Heart right ventricle (tissue), 16 donors: ENCODE measurements at regions not wholly inside any gene's neighbourhood (a gene's known extent, or its start where the extent isn't known, plus 50 kb on each side); places are given as distances from the start of the nearest gene placed in this dataset.

Experiments
- ATAC-seq, 8 donors: fragments of 200-7000 bp; cut with Tn5 transposase; one replicate each; pipeline ENCODE4 v1.9.1; 2020; ENCODE audit warnings: mild to moderate bottlenecking in 8 of 8, moderate library complexity in 8 of 8, moderate number of reproducible peaks in 1 of 8
- DNase-seq, 2 donors: peaks; one replicate each; pipeline ENCODE4 v3.0.0-alpha.2; 2020
- H3K27ac ChIP-seq, 10 donors: fragments of 200-600 bp; sonication (generic) in 2 of 10; one replicate each; pipeline versions ENCODE4 v1.5.0 to v1.8.0; 2020 to 2022; ENCODE audit warnings: mild to moderate bottlenecking in 3 of 10
- H3K27me3 ChIP-seq, 7 donors: fragments of 200-600 bp; one replicate each; pipeline ENCODE4 v1.8.0; 2021 to 2022; ENCODE audit warnings: mild to moderate bottlenecking in 2 of 7
- H3K36me3 ChIP-seq, 9 donors: fragments of 200-600 bp; sonication (generic) in 1 of 9; one replicate each; pipeline versions ENCODE4 v1.5.0 to v1.8.0; 2020 to 2022; ENCODE audit warnings: mild to moderate bottlenecking in 2 of 9
- H3K4me1 ChIP-seq, 9 donors: fragments of 200-600 bp; sonication (generic) in 1 of 9; one replicate each; pipeline versions ENCODE4 v1.5.0 to v1.8.0; 2020 to 2022; ENCODE audit warnings: mild to moderate bottlenecking in 4 of 9
- H3K4me3 ChIP-seq, 10 donors: fragments of 200-600 bp; sonication (generic) in 2 of 10; one replicate each; pipeline versions ENCODE4 v1.5.0 to v1.8.0; 2020 to 2022; ENCODE audit warnings: mild to moderate bottlenecking in 7 of 10, moderate library complexity in 2 of 10
- H3K9me3 ChIP-seq, 11 donors: fragments of 200-600 bp in 10 of 11; sonication (generic) in 2 of 11; one replicate each; pipeline versions ENCODE4 v1.5.0 to v1.8.0; 2013 to 2022; ENCODE audit warnings: mild to moderate bottlenecking in 2 of 11, control low read depth in 1 of 11, moderate library complexity in 1 of 11
- WGBS, 2 donors: extraction: QIAGEN DNeasy Blood & Tissue Kit; methylation state at CpG; one replicate each; pipeline ENCODE4 v1.1.7; 2013; ENCODE audit warnings: inconsistent platforms in 1 of 2; 5-methylcytosine and 5-hydroxymethylcytosine counted together
- intact Hi-C, 10 donors: fragments of 100-400 bp; cut with DNase I; formaldehyde crosslinking; loops; one replicate each; pipeline versions ENCODE4 v1.11.1 to v1.14.2; 2022
- TF ChIP-seq, protein P1 (sequence below), 9 donors: fragments of 200-600 bp; sonication (generic) in 2 of 9; IDR thresholded peaks; one replicate each; pipeline versions ENCODE4 v1.5.0 to v1.8.0; 2021 to 2022; ENCODE audit warnings: antibody characterized with exemption in 9 of 9, mild to moderate bottlenecking in 5 of 9, moderate library complexity in 1 of 9
- donor health status: Arrhythmogenic right ventricular cardiomyopathy.
- donor health status: ischemic (EF 13 %, LVEDD 7.1; RV severe dilation, severe dysfunction).
- donor health status: healthy with polysubstance abuse.
- donor health status: DM: no; HTN: yes; CAD: no.
- donor health status: DM: no; HTN: no; CAD: no.
- donor health status: ischemic (EF 25% LVEDD 6.9; RV normal size, moderate dysfunction).
- donor health status: ischemic (EF 25% LVEDD 5.7; RV mildly dilated, moderate dysfunction).
- donor health status: healthy.
- donor health status: DM: yes; HTN: yes; CAD: no.
- donor health status: Ischemic cardiomyopathy.
- donor health status: ischemic (EF 35%, LVEDD 5.7; RV mildly dilated, moderate dysfunction).
- donor health status: nonischemic (EF 11% LVEDD 7.7; RV severe dilation, severe dysfunction).
- donor health status: DM: yes; HTN: yes; CAD: no.
- donor health status: PGD.
- donor health status: ischemic (EF 29% LVEDD 5.4; RV normal size, mild dysfunction).
- donor health status: nonischemic (EF 23%, LVEDD 6.1; RV moderate dilation, normal function).

DNA sequence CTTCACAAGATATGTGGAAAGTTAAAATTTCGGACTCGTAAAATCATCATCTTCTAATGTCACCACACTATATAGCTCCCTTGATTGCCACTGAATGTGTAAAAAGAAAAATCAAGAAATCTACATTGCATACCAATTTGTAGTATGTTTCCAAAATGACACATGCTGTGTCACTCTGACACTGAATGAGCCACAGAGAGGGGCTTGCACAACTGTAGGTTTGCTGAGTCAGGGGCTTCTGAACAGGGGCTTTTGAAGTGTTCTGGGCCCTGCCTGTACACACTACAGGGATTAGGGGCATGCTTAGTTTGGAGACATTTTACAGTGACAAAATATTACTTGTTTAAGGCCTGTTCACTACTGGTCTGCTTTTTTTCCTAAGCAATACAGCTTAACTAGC, 234.4 kb upstream of the GRAMD2B start:
- 96 to 98% methylated on average over 2 of the region's 2 CpGs for WGBS, 2 donors
- H3K27me3 ChIP-seq, result no peaks in the 10 kb centered on the region
- ATAC-seq (no peak), DNase-seq (no peak)
- TF ChIP-seq, protein P1, sequence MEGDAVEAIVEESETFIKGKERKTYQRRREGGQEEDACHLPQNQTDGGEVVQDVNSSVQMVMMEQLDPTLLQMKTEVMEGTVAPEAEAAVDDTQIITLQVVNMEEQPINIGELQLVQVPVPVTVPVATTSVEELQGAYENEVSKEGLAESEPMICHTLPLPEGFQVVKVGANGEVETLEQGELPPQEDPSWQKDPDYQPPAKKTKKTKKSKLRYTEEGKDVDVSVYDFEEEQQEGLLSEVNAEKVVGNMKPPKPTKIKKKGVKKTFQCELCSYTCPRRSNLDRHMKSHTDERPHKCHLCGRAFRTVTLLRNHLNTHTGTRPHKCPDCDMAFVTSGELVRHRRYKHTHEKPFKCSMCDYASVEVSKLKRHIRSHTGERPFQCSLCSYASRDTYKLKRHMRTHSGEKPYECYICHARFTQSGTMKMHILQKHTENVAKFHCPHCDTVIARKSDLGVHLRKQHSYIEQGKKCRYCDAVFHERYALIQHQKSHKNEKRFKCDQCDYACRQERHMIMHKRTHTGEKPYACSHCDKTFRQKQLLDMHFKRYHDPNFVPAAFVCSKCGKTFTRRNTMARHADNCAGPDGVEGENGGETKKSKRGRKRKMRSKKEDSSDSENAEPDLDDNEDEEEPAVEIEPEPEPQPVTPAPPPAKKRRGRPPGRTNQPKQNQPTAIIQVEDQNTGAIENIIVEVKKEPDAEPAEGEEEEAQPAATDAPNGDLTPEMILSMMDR (IDR thresholded peaks at IDR 0.05), result no peak
- H3K36me3 ChIP-seq, result no peaks in the 10 kb centered on the region
- H3K4me3 ChIP-seq, result no peak overlapping the region
- H3K27ac ChIP-seq, result no peak overlapping the region
- H3K4me1 ChIP-seq, result no peaks in the 10 kb centered on the region
- intact Hi-C loops, result no loop called here
- peaks cover 0 to 5% (median 0%) of the 10 kb centered on the region in 11 donors for H3K9me3 ChIP-seq

DNA sequence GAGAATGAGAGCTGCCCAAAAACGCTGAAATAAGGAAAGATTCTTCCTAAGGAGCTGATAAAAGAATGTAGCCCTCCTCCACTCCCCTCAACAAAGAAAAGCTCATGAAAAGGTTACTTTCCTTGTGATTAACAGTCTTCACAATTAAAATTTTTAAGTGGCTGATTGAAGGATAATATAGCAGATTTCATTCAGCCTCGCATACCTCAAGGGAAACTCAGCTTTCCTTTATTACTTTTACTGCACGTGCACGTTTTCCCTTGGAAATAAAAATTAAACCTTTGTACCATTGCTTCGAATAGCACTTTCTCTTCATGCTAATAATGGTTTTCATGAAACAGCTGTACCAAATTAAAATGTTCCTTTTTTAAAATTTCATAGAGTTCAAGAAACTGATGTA, 234.0 kb upstream of the GRAMD2B start:
- Histone ChIP-seq H3K27ac (no peak overlapping the region), H3K4me3 (no peak overlapping the region), H3K4me1 (no peaks in the 10 kb centered on the region), H3K9me3 (peaks cover 0 to 5% (median 0%) of the 10 kb centered on the region in 11 donors), H3K36me3 (no peaks in the 10 kb centered on the region), H3K27me3 (no peaks in the 10 kb centered on the region)
- TF ChIP-seq, protein P1 (IDR thresholded peaks at IDR 0.05), result no peak
- intact Hi-C loops, result no loop called here
- DNase-seq, result no peak
- 77 to 78% methylated on average over 5 of the region's 5 CpGs for WGBS, 2 donors
- no peak for ATAC-seq

DNA sequence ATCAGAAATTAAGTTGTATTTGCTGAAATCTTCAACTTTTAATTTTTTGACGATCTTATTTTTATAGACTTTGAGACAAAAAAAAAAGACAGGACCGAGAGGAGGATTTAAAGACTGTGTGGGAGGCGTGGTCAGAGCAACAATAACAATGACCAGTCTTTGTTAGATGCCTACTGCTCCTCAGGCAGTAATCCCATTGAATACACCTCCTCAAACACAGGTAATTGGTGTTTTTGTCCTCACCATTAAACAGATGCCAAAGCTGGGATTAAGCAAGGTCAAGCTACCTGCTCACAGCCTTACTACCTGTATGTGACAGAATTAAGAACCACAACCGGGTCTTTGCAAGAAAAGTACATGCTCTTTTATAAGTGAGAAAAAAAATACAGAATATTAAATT, 233.3 kb upstream of the GRAMD2B start:
- intact Hi-C loops, result no loop called here
- Histone ChIP-seq H3K4me1 (no peaks in the 10 kb centered on the region), H3K4me3 (no peak overlapping the region), H3K9me3 (peaks cover 0 to 5% (median 0%) of the 10 kb centered on the region in 11 donors), H3K27ac (no peak overlapping the region), H3K27me3 (no peaks in the 10 kb centered on the region), H3K36me3 (no peaks in the 10 kb centered on the region)
- TF ChIP-seq, protein P1 (IDR thresholded peaks at IDR 0.05), result no peak
- DNase-seq (no peak), ATAC-seq (no peak)
- 78 to 83% methylated on average over 4 of the region's 4 CpGs for WGBS, 2 donors

DNA sequence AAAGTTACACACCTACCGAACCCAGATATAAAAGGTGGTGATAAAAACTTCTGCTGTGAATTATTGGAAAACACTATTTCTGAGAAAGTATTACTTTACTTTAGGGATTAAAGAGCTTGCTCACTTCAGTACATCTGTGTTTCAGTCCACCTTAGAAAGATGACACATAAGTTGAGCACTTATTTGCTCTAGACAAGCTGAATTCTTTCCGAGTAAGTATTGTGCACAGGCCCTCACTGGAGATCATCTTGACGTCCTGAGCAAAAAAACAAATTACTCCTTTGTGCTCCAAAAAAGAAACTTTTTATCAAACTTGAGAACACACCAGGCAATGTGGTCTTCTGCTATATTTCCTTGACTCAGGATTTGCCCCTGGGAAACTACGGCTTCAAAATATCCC, 231.0 kb upstream of the GRAMD2B start:
- no peaks in the 10 kb centered on the region for H3K9me3 ChIP-seq
- H3K27me3 ChIP-seq, result no peaks in the 10 kb centered on the region
- no peak for ATAC-seq
- 91 to 95% methylated on average over 4 of the region's 4 CpGs for WGBS, 2 donors
- intact Hi-C loops, result no loop called here
- H3K4me3 ChIP-seq, result no peak overlapping the region
- no peak overlapping the region for H3K27ac ChIP-seq
- H3K36me3 ChIP-seq, result no peaks in the 10 kb centered on the region
- H3K4me1 ChIP-seq, result no peaks in the 10 kb centered on the region
- TF ChIP-seq, protein P1 (IDR thresholded peaks at IDR 0.05), result no peak
- DNase-seq, result no peak
